ENCODE measurements at regions not wholly inside any gene's neighbourhood (a gene's known extent, or its start where the extent isn't known, plus 50 kb on each side); places are given as distances from the start of the nearest gene placed in this dataset.
"Not testable (repeated sequence)": the region's sequence is repeated elsewhere in the genome, so short reads cannot be mapped to it uniquely, and the experiment has no call there.

GRCh38 chr2:17460371-17461086 is 57.7 kb downstream of the RAD51AP2 start:
- DNase-seq = no peak

- no peak for DNase-seq
Measured at GRCh38 chr2:17455343-17455742, 62.9 kb downstream of the RAD51AP2 start.

GRCh38 chr2:17446191-17446590 is 72.0 kb downstream of the RAD51AP2 start:
- DNase-seq = not testable (repeated sequence)

- no peak for DNase-seq
Measured at GRCh38 chr2:17445744-17446143, 72.5 kb downstream of the RAD51AP2 start.

- no peak for DNase-seq
Measured at GRCh38 chr2:17442334-17442733, 75.9 kb downstream of the RAD51AP2 start.

GRCh38 chr2:17441790-17442189 is 76.5 kb downstream of the RAD51AP2 start:
- no peak for DNase-seq

- no peak for DNase-seq
Measured at GRCh38 chr2:17441055-17441771, 77.0 kb downstream of the RAD51AP2 start.

GRCh38 chr2:17430326-17430725 is 87.9 kb downstream of the RAD51AP2 start:
- DNase-seq = no peak

- DNase-seq = no peak
Measured at GRCh38 chr2:17429130-17429529, 89.1 kb downstream of the RAD51AP2 start.

- no peak for DNase-seq
Measured at GRCh38 chr2:17427401-17427800, 90.8 kb downstream of the RAD51AP2 start.

GRCh38 chr2:17426743-17427142 is 91.5 kb downstream of the RAD51AP2 start:
- no peak for DNase-seq

GRCh38 chr2:17422061-17422460 is 96.2 kb downstream of the RAD51AP2 start:
- no peak for DNase-seq

GRCh38 chr2:17416884-17417391 is 101.3 kb downstream of the RAD51AP2 start:
- DNase-seq = no peak

GRCh38 chr2:17413036-17413435 is 105.2 kb downstream of the RAD51AP2 start:
- DNase-seq = no peak

- DNase-seq = no peak
Measured at GRCh38 chr2:17401096-17401495, 117.1 kb downstream of the RAD51AP2 start.

- no peak for DNase-seq
Measured at GRCh38 chr2:17398770-17399169, 119.5 kb downstream of the RAD51AP2 start.

- DNase-seq = no peak
Measured at GRCh38 chr2:17388798-17389197, 129.4 kb downstream of the RAD51AP2 start.

- DNase-seq = no peak
Measured at GRCh38 chr2:17387591-17387990, 130.6 kb downstream of the RAD51AP2 start.

- no peak for DNase-seq
Measured at GRCh38 chr2:17386771-17387170, 131.5 kb downstream of the RAD51AP2 start.

- DNase-seq = no peak
Measured at GRCh38 chr2:17380003-17380402, 138.2 kb downstream of the RAD51AP2 start.

- peak; percentile 82 for DNase-seq
Measured at GRCh38 chr2:17375262-17375661, 143.0 kb downstream of the RAD51AP2 start.

GRCh38 chr2:17373741-17374140 is 144.5 kb downstream of the RAD51AP2 start:
- no peak for DNase-seq

GRCh38 chr2:17373041-17373440 is 145.2 kb downstream of the RAD51AP2 start:
- no peak for DNase-seq

- DNase-seq = no peak
Measured at GRCh38 chr2:17363846-17364245, 154.4 kb downstream of the RAD51AP2 start.
